OCI-LY3 (cell line): ENCODE measurements at regions not wholly inside any gene's neighbourhood (a gene's known extent, or its start where the extent isn't known, plus 50 kb on each side); places are given as distances from the start of the nearest gene placed in this dataset.

Source experiments
- H2AFZ ChIP-seq: fragments of 200-600, 300-600 bp; shearing (Covaris generic); 2 replicates; pipeline ENCODE4 v1.6.0; 2014; ENCODE audit warnings: antibody characterized with exemption, low read depth, low read length
- H3K27ac ChIP-seq: fragments of 200-600, 300-600 bp; sonication (generic); 2 replicates; pipeline ENCODE4 v1.5.1; 2014; ENCODE audit warnings: mild to moderate bottlenecking, low read length, moderate library complexity, mixed read lengths
- H3K27me3 ChIP-seq: fragments of 200-600, 300-600 bp; sonication (generic); 2 replicates; pipeline ENCODE4 v1.6.1; 2014; ENCODE audit warnings: low read depth, low read length, mixed read lengths
- H3K36me3 ChIP-seq: fragments of 200-600, 300-600 bp; sonication (generic); replicated peaks from 2 replicates; pipeline ENCODE3; 2014; ENCODE audit warnings: low read depth, low read length, mixed read lengths
- H3K4me1 ChIP-seq: fragments of 300-600, 200-600 bp; sonication (generic); 2 replicates; pipeline ENCODE4 v1.6.1; 2014; ENCODE audit warnings: low read length, mixed read lengths
- H3K4me2 ChIP-seq: fragments of 200-600, 300-600 bp; sonication (generic); 2 replicates; pipeline ENCODE4 v1.6.1; 2014; ENCODE audit warnings: low read length, mixed read lengths
- H3K4me3 ChIP-seq: fragments of 300-600, 200-600 bp; sonication (generic); 2 replicates; pipeline ENCODE4 v1.5.1; 2014; ENCODE audit warnings: antibody characterized with exemption, mild to moderate bottlenecking, low read length, moderate library complexity
- H3K79me2 ChIP-seq: fragments of 300-600, 200-600 bp; shearing (Covaris generic); 2 replicates; pipeline ENCODE4 v1.6.1; 2014; ENCODE audit warnings: mild to moderate bottlenecking, low read length, mixed read lengths
- H3K9ac ChIP-seq: fragments of 300-600, 200-600 bp; shearing (Covaris generic); 2 replicates; pipeline ENCODE4 v1.6.0; 2014; ENCODE audit warnings: mild to moderate bottlenecking, low read length, moderate library complexity
- H3K9me3 ChIP-seq: fragments of 200-600, 300-600 bp; shearing (Covaris generic); 2 replicates; pipeline ENCODE4 v1.6.1; 2014; ENCODE audit warnings: low read length, mixed read lengths; ENCODE audit not compliant: insufficient read depth
- H4K20me1 ChIP-seq: fragments of 200-600, 300-600 bp; sonication (generic); 2 replicates; pipeline ENCODE4 v1.6.1; 2016; ENCODE audit warnings: low read length, mixed read lengths; ENCODE audit not compliant: insufficient read depth
- EZH2phosphoT487 ChIP-seq: fragments of 200-600 bp; shearing (Covaris generic); IDR thresholded peaks from 2 replicates; pipeline ENCODE4 v1.6.1; 2018; ENCODE audit warnings: antibody characterized with exemption, mixed run types, low read depth
- TF ChIP-seq, protein P1 (sequence below): fragments of 200-600, 300-600 bp; sonication (generic); IDR thresholded peaks from 2 replicates; pipeline ENCODE4 v1.5.1; 2014; ENCODE audit warnings: antibody characterized with exemption, low read length, low read depth

DNA sequence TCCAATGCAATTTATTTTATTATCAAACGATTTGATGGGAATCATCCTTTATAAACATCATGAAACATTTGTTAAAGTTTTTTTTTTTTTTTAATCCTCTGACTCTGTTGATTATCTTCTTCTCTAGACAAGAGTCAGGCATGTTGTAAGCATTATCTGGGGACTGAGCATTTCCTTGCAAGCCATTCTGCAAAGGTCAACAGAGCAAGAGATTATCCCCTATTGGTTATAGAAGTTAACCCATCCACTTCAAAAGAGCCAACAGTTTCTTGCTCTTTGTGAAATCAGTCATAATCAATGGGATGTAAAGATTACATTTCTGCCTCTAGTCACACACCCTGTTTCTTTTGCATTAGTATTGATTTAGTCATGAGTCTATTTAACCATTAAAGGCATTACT, 368.8 kb upstream of the ADGRL4 start:
- Histone ChIP-seq H4K20me1 (no peaks in the 10 kb centered on the region), H3K9ac (no peak overlapping the region), H3K9me3 (no peaks in the 10 kb centered on the region), H2AFZ (no peak overlapping the region), H3K4me3 (no peak overlapping the region), H3K27me3 (no peaks in the 10 kb centered on the region), H3K79me2 (no peaks in the 10 kb centered on the region), H3K4me2 (no peak overlapping the region), H3K36me3 (no peaks in the 10 kb centered on the region), H3K4me1 (no peaks in the 10 kb centered on the region), H3K27ac (no peak overlapping the region)
- TF ChIP-seq EZH2phosphoT487: no peak
- TF ChIP-seq, protein P1, sequence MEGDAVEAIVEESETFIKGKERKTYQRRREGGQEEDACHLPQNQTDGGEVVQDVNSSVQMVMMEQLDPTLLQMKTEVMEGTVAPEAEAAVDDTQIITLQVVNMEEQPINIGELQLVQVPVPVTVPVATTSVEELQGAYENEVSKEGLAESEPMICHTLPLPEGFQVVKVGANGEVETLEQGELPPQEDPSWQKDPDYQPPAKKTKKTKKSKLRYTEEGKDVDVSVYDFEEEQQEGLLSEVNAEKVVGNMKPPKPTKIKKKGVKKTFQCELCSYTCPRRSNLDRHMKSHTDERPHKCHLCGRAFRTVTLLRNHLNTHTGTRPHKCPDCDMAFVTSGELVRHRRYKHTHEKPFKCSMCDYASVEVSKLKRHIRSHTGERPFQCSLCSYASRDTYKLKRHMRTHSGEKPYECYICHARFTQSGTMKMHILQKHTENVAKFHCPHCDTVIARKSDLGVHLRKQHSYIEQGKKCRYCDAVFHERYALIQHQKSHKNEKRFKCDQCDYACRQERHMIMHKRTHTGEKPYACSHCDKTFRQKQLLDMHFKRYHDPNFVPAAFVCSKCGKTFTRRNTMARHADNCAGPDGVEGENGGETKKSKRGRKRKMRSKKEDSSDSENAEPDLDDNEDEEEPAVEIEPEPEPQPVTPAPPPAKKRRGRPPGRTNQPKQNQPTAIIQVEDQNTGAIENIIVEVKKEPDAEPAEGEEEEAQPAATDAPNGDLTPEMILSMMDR: no peak

DNA sequence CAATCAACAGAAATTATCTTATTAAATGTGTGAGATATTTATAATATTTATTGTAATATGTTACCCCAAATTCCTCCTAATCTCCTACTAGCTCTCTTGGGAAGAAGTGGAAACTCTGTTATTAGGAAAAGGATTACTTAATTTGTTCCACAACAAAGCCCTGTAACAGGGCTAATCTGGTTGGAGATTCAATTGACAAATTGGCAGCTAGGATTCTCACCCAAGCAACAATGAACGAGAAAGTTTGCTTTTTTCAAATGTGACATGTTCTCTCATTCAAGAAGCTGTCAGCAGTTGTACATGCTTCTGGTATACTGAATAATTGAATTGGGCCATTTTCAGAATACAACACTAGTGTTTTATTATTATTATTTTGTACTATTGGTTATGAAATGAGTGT, 367.9 kb upstream of the ADGRL4 start:
- H3K4me1 ChIP-seq: no peaks in the 10 kb centered on the region
- no peaks in the 10 kb centered on the region for H3K27me3 ChIP-seq
- no peak overlapping the region for H3K27ac ChIP-seq
- H3K79me2 ChIP-seq: no peaks in the 10 kb centered on the region
- H3K9me3 ChIP-seq: no peaks in the 10 kb centered on the region
- no peak overlapping the region for H3K4me3 ChIP-seq
- no peak overlapping the region for H3K9ac ChIP-seq
- H2AFZ ChIP-seq: no peak overlapping the region
- no peaks in the 10 kb centered on the region for H3K36me3 ChIP-seq
- H4K20me1 ChIP-seq: no peaks in the 10 kb centered on the region
- TF ChIP-seq, protein P1: no peak
- TF ChIP-seq EZH2phosphoT487: no peak
- H3K4me2 ChIP-seq: no peak overlapping the region

DNA sequence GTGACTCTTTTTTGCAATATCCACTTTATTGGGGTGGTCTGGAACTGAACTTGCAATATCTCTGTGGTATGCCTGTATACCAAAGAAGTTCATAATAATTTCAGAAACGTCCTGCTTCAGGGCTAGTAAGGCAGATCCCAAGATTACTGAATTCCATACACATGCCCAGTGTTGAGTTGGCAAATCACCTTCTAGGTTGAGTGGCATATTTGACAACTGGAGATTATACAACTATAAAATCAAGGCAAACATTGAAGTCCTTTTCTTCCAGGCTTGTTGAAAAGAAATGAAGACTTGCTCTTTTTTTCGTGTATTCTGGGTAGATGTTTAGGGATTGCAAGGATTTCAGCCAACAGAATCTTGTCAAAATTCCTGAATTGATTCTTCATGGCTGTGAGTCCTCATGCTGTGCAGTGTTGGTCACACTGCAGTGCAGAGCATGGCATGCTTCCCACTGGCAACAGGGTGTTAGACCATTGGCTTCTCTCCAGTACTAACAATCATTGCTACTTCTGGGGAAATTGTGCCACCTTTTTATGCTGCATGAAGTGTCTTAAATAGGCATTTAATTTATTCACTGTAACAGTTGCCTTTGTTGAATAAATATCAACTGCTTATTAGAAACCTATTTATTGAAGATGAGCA, 367.1 kb upstream of the ADGRL4 start:
- no peaks in the 10 kb centered on the region for H3K27me3 ChIP-seq
- H3K27ac ChIP-seq: no peak overlapping the region
- H3K4me2 ChIP-seq: no peak overlapping the region
- H4K20me1 ChIP-seq: no peaks in the 10 kb centered on the region
- TF ChIP-seq, protein P1: no peak
- no peak for TF ChIP-seq EZH2phosphoT487
- no peak overlapping the region for H3K9ac ChIP-seq
- no peak overlapping the region for H2AFZ ChIP-seq
- H3K9me3 ChIP-seq: no peaks in the 10 kb centered on the region
- no peak overlapping the region for H3K4me3 ChIP-seq
- H3K36me3 ChIP-seq: no peaks in the 10 kb centered on the region
- no peaks in the 10 kb centered on the region for H3K79me2 ChIP-seq
- H3K4me1 ChIP-seq: no peaks in the 10 kb centered on the region

DNA sequence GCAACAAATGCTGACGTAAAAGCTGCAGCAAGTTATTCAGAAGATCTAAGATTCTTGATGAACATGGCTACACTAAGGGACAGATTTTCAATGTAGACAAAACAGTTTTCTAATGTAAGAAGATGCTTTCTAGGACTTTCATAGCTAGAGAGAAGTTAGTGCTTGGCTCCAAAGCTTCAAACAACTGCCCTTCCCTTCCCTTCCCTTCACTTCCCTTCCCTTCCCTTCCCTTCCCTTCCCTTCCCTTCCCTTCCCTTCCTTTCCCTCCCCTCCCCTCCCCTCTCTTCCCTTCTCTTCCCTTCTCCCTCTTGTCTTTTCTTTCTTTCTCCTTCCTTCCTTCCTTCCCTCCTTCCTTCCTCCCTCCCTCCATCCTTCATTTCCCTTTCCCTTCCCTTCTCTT, 365.3 kb upstream of the ADGRL4 start:
- Histone ChIP-seq H3K27me3 (no peaks in the 10 kb centered on the region), H3K27ac (no peak overlapping the region), H3K9me3 (no peaks in the 10 kb centered on the region), H3K4me3 (no peak overlapping the region), H3K79me2 (no peaks in the 10 kb centered on the region), H3K36me3 (no peaks in the 10 kb centered on the region), H3K4me1 (no peaks in the 10 kb centered on the region), H2AFZ (no peak overlapping the region), H3K9ac (no peak overlapping the region), H4K20me1 (no peaks in the 10 kb centered on the region), H3K4me2 (no peak overlapping the region)
- TF ChIP-seq, protein P1: no peak
- no peak for TF ChIP-seq EZH2phosphoT487
